ENCODE measurements at regions not wholly inside any gene's neighbourhood (a gene's known extent, or its start where the extent isn't known, plus 50 kb on each side); places are given as distances from the start of the nearest gene placed in this dataset.
A peak's percentile ranks its signal among the peaks of the same experiment; 100 is the strongest.

GRCh38 chr3:132817646-132818177, 95.5 kb upstream of the NPHP3 start (continued):
- TF ChIP-seq ZFPM2 (CRISPR knock-in tag; IDR thresholded peaks at IDR 0.05) (no peak), ZNF668 (CRISPR knock-in tag; IDR thresholded peaks at IDR 0.05) (no peak), SLC30A9 (CRISPR knock-in tag; IDR thresholded peaks at IDR 0.05) (no peak)
- TF ChIP-seq, protein P1, sequence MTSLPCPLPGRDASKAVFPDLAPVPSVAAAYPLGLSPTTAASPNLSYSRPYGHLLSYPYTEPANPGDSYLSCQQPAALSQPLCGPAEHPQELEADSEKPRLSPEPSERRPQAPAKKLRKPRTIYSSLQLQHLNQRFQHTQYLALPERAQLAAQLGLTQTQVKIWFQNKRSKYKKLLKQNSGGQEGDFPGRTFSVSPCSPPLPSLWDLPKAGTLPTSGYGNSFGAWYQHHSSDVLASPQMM (CRISPR knock-in tag; IDR thresholded peaks at IDR 0.05): no peak
- TF ChIP-seq, protein P2, sequence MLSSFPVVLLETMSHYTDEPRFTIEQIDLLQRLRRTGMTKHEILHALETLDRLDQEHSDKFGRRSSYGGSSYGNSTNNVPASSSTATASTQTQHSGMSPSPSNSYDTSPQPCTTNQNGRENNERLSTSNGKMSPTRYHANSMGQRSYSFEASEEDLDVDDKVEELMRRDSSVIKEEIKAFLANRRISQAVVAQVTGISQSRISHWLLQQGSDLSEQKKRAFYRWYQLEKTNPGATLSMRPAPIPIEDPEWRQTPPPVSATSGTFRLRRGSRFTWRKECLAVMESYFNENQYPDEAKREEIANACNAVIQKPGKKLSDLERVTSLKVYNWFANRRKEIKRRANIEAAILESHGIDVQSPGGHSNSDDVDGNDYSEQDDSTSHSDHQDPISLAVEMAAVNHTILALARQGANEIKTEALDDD (IDR thresholded peaks at IDR 0.05): 0 out of 2 replicates have a peak, but pooled peaks have one; percentile 41

- intact Hi-C loops (cut with micrococcal nuclease) (loop anchor here (10.0 kb wide), 1 partner anchor 120 kb away; no protein-coding TSS in a partner anchor), in situ Hi-C loops (cut with MboI) (no loop called here)
- H3K79me2 ChIP-seq (ENCODE audit: control insufficient read depth, insufficient read depth, low read length): no peaks in the 10 kb centered on the region
- 22% methylated on average over 1 of the region's 1 CpG for WGBS (ENCODE audit: insufficient coverage, low coverage, missing lambda C conversion rate)
- H3K36me3 ChIP-seq (ENCODE audit: control insufficient read depth, insufficient read depth, low read length): no peaks in the 10 kb centered on the region
- ATAC-seq: no peak
- ChIA-PET CTCF (ENCODE audit: low intra/inter-chr PET ratio) (no interaction called here), POLR2A (interaction anchor here (0.7 kb wide), 1 partner anchor 127 kb away, joined by 3 read pairs; no protein-coding TSS in a partner anchor)
- BruUV-seq (replicated peaks): no TSS peak
- TF ChIP-seq MEF2D (tag; conservative IDR thresholded peaks at IDR 0.05; ENCODE audit: low read depth) (no peak), POLR2G (IDR thresholded peaks at IDR 0.05; ENCODE audit: low read depth, low read length) (no peak), KAT2B (IDR thresholded peaks at IDR 0.05; ENCODE audit: low read depth, low read length) (no peak)
- DNase-seq (ENCODE audit: extremely low read depth in 1 of 4, low spot score in 3 of 4): no peak
- H2AFZ ChIP-seq (ENCODE audit: low read depth, low read length): no peak overlapping the region
- no peaks in the 10 kb centered on the region for H3K9me1 ChIP-seq (ENCODE audit: control insufficient read depth, insufficient read depth, low read length)
- H3K27ac ChIP-seq (ENCODE audit: extremely low read depth, low read depth, low read length): no peak overlapping the region
- H3K4me1 ChIP-seq (replicated peaks in 1 of 2; ENCODE audit: control insufficient read depth in 2 of 2, insufficient read depth in 2 of 2, low read length in 2 of 2): no peaks in the 10 kb centered on the region
- H3K9ac ChIP-seq (ENCODE audit: insufficient read depth in 1 of 2, low read depth in 2 of 2, low read length in 2 of 2): no peak overlapping the region
- H3K27me3 ChIP-seq (ENCODE audit: control insufficient read depth in 2 of 2, insufficient read depth in 2 of 2, low read length in 2 of 2): no peaks in the 10 kb centered on the region
- H4K20me1 ChIP-seq (replicated peaks; ENCODE audit: control insufficient read depth, insufficient read depth, low read length): no peaks in the 10 kb centered on the region
- no peaks in the 10 kb centered on the region for H3K9me3 ChIP-seq (replicated peaks; ENCODE audit: control insufficient read depth, insufficient read depth, low read depth, low read length)
- no peak for FAIRE-seq
- no peak overlapping the region for H3K4me3 ChIP-seq
- H3K4me2 ChIP-seq (ENCODE audit: insufficient read depth, low read length): no peak overlapping the region
Observed at GRCh38 chr3:132805071-132805470, 82.9 kb upstream of the NPHP3 start.
